Type B pancreatic cell (in vitro differentiated cells): ENCODE measurements at regions not wholly inside any gene's neighbourhood (a gene's known extent, or its start where the extent isn't known, plus 50 kb on each side); places are given as distances from the start of the nearest gene placed in this dataset.

Source experiments
- DNase-seq: peaks from one replicate; pipeline ENCODE4 v3.0.0; 2021; ENCODE audit warnings: mixed read lengths; ENCODE audit not compliant: unreplicated experiment; ENCODE audit errors: extremely low spot score
- H3K27ac Mint-ChIP-seq: 2 replicates; pipeline ENCODE4 v1.8.0; 2021; ENCODE audit warnings: mild to moderate bottlenecking, mixed read lengths
- H3K27me3 Mint-ChIP-seq: 2 replicates; pipeline ENCODE4 v1.8.0; 2021; ENCODE audit warnings: mixed read lengths
- H3K36me3 Mint-ChIP-seq: 2 replicates; pipeline ENCODE4 v1.8.0; 2021; ENCODE audit warnings: mixed read lengths
- H3K4me1 Mint-ChIP-seq: one replicate; pipeline ENCODE4 v1.8.0; 2021; ENCODE audit warnings: mixed read lengths; ENCODE audit not compliant: unreplicated experiment
- H3K4me3 Mint-ChIP-seq: 2 replicates; pipeline ENCODE4 v1.8.0; 2021; ENCODE audit warnings: mild to moderate bottlenecking, mixed read lengths
- H3K9me3 Mint-ChIP-seq: 2 replicates; pipeline ENCODE4 v1.8.0; 2021; ENCODE audit warnings: mixed read lengths
- TF ChIP-seq, protein P1 (sequence below): fragments of 200-600 bp; sonication (generic); conservative IDR thresholded peaks from 2 replicates; pipeline ENCODE4 v1.5.0; 2021; ENCODE audit warnings: antibody characterized with exemption, mild to moderate bottlenecking

DNA sequence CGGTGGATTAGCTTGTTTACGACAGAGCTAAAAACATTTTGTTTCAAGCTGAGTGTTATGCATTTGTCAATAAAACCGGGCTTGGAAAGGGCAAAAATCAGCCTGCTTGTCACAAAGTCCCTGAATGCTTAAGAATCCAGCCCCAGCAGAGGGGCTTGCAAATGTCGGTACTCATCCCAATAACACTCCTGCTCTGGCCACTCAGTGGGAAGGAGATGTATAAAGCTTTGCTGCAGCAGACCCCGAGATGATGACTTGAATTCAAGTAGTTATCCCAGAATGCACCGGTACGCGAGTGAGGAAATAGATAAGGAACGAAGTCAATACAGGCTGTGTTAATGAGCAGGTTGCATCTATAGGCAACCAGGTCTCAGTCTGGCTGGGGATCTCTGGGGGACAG, 662.3 kb downstream of the CCSER2 start:
- H3K4me3 Mint-ChIP-seq, result no peak overlapping the region
- TF ChIP-seq, protein P1, sequence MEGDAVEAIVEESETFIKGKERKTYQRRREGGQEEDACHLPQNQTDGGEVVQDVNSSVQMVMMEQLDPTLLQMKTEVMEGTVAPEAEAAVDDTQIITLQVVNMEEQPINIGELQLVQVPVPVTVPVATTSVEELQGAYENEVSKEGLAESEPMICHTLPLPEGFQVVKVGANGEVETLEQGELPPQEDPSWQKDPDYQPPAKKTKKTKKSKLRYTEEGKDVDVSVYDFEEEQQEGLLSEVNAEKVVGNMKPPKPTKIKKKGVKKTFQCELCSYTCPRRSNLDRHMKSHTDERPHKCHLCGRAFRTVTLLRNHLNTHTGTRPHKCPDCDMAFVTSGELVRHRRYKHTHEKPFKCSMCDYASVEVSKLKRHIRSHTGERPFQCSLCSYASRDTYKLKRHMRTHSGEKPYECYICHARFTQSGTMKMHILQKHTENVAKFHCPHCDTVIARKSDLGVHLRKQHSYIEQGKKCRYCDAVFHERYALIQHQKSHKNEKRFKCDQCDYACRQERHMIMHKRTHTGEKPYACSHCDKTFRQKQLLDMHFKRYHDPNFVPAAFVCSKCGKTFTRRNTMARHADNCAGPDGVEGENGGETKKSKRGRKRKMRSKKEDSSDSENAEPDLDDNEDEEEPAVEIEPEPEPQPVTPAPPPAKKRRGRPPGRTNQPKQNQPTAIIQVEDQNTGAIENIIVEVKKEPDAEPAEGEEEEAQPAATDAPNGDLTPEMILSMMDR, result no peak

DNA sequence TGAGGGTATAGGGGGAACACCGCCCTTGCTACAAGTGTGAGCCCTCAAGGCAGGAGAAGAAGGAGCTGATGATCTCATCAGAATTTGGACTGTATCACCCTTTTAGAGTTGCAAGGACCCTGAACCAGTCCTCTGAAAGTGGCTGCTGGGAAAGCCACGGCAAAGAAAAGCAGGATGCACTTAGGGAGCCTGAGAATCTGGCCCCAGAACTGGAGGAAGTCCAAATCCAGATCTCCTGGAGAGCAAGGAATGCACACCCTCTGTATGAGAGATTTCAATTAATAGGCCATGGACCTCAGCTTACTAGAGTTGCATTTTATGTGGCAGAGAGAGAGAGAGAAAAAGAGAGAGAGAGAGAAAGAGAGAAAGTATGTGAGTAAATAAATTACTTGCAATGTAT, 662.9 kb downstream of the CCSER2 start:
- Mint-ChIP-seq H3K27ac (no peak overlapping the region), H3K4me3 (no peak overlapping the region), H3K4me1 (peaks cover 3% of the 10 kb centered on the region), H3K27me3 (no peaks in the 10 kb centered on the region), H3K36me3 (no peaks in the 10 kb centered on the region), H3K9me3 (no peaks in the 10 kb centered on the region)
- TF ChIP-seq, protein P1, result no peak
- no peak for DNase-seq

More for the DNA sequence above, 662.3 kb downstream of the CCSER2 start:
- Mint-ChIP-seq H3K27me3 (no peaks in the 10 kb centered on the region), H3K36me3 (no peaks in the 10 kb centered on the region), H3K27ac (no peak overlapping the region), H3K9me3 (no peaks in the 10 kb centered on the region), H3K4me1 (peaks cover 3% of the 10 kb centered on the region)
- no peak for DNase-seq

DNA sequence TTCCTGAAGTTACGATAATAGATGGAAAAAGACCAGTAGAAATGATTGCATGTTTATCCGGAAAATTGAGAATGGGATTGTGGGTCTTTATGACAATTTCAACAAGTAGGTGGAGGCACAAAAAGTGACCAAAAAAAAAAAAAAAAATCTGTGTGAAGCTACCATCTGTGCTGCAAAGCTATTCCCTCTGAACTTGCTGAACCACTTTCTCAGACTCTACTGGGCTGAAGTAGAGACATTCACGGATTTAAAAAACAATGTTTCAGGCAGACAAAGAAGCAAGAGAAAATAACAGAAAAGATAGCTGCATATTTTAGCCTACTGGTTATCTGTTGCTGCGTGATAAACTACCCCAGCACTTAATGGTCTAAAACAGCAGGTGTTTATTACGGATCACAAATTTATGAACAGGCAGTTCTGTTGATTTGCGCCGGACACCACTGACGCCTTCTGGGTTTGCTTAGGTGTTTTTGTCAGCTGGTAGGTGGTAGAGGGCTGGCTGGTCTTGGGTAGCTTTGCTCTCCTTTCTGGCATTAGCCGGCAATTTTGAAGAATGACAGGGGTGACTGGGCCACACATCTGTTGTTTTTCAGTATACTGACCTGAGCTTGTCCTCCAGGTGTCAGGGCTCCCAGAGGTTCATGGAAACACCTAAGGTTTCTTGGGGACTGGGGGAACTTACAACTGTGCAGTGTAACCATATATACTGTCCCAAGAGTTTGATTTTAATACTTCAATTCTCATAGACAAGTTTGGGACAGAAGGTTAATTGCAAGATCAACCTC, 665.1 kb downstream of the CCSER2 start:
- no peak for DNase-seq
- TF ChIP-seq, protein P1, result no peak
- Mint-ChIP-seq H3K27me3 (no peaks in the 10 kb centered on the region), H3K4me3 (no peak overlapping the region), H3K4me1 (peaks cover 3% of the 10 kb centered on the region), H3K36me3 (no peaks in the 10 kb centered on the region), H3K27ac (no peak overlapping the region), H3K9me3 (no peaks in the 10 kb centered on the region)

DNA sequence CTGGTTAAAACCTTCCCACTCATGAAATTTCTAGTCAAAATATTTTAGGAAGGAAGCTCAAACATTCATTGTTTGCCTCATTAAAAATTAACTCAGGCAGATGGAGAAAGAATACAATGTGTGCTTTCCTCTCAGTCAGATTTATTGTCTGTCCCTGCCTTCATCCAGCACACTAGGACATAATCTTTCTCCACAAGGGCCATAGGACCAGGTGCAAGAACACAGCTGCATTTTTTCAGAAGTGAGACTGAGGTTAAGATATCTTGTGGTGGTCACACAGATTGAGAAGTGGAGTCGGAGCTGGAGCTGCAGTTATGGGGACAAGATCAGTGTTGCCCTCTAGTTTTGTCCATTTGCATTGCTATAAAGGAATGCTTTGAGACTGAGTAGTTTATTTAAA, 666.3 kb downstream of the CCSER2 start:
- TF ChIP-seq, protein P1, result no peak
- peaks cover 3% of the 10 kb centered on the region for H3K4me1 Mint-ChIP-seq
- no peaks in the 10 kb centered on the region for H3K27me3 Mint-ChIP-seq
- no peak overlapping the region for H3K27ac Mint-ChIP-seq
- no peaks in the 10 kb centered on the region for H3K36me3 Mint-ChIP-seq
- no peak for DNase-seq
- H3K9me3 Mint-ChIP-seq, result no peaks in the 10 kb centered on the region
- H3K4me3 Mint-ChIP-seq, result no peak overlapping the region

DNA sequence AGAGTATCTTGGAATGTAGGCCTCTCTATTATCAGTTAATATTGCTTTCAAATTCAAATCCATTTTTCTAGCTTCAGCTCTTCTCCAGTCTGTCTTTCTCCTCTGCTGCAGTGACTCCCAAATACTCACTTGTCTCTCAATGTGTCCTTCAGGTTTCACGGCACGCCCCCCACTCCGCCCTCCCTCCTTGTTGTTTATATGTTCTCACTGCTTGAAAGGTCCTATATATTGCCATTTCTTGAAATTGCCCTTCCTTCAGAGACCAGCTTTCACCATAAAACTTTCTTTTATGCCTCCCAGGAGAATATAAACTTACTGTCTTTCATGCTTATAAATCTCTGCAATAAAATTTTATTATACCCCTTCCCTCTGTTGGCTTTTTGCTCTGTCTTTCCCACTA, 668.2 kb downstream of the CCSER2 start:
- Mint-ChIP-seq H3K4me1 (peaks cover 3% of the 10 kb centered on the region), H3K27me3 (no peaks in the 10 kb centered on the region), H3K9me3 (no peaks in the 10 kb centered on the region), H3K27ac (no peak overlapping the region), H3K4me3 (no peak overlapping the region), H3K36me3 (no peaks in the 10 kb centered on the region)
- TF ChIP-seq, protein P1, result no peak
- DNase-seq, result no peak
